ENCODE measurements at regions not wholly inside any gene's neighbourhood (a gene's known extent, or its start where the extent isn't known, plus 50 kb on each side); places are given as distances from the start of the nearest gene placed in this dataset.

GRCh38 chr15:69749797-69750196 is 297.2 kb downstream of the RPLP1 start:
- ATAC-seq (replicated peaks; ENCODE audit: extremely low read depth, poor library complexity, severe bottlenecking) (no peak), DNase-seq (ENCODE audit: low spot score in 2 of 2) (no peak)
- H3K4me3 Mint-ChIP-seq = no peak overlapping the region
- peaks cover 57% of the 10 kb centered on the region for H3K4me1 Mint-ChIP-seq
- H3K27me3 Mint-ChIP-seq = no peaks in the 10 kb centered on the region
- H3K27ac Mint-ChIP-seq (ENCODE audit: low read depth) = no peak overlapping the region
- H3K9me3 Mint-ChIP-seq = no peaks in the 10 kb centered on the region
- H3K36me3 Mint-ChIP-seq (ENCODE audit: insufficient read depth) = peaks cover 2% of the 10 kb centered on the region

- peaks cover 60% of the 10 kb centered on the region for H3K4me1 Mint-ChIP-seq
- no peaks in the 10 kb centered on the region for H3K9me3 Mint-ChIP-seq
- DNase-seq (ENCODE audit: low spot score in 2 of 2) = no peak
- no peak overlapping the region for H3K27ac Mint-ChIP-seq (ENCODE audit: low read depth)
- ATAC-seq (replicated peaks; ENCODE audit: extremely low read depth, poor library complexity, severe bottlenecking) = peak; percentile 24
- H3K27me3 Mint-ChIP-seq = no peaks in the 10 kb centered on the region
- H3K36me3 Mint-ChIP-seq (ENCODE audit: insufficient read depth) = peaks cover 2% of the 10 kb centered on the region
- H3K4me3 Mint-ChIP-seq = no peak overlapping the region
Observed at GRCh38 chr15:69750253-69750652, 297.6 kb downstream of the RPLP1 start.

- Mint-ChIP-seq H3K27me3 (no peaks in the 10 kb centered on the region), H3K4me1 (peaks cover 69% of the 10 kb centered on the region), H3K36me3 (ENCODE audit: insufficient read depth) (peaks cover 2% of the 10 kb centered on the region), H3K9me3 (no peaks in the 10 kb centered on the region), H3K4me3 (no peak overlapping the region), H3K27ac (ENCODE audit: low read depth) (no peak overlapping the region)
- ATAC-seq (replicated peaks; ENCODE audit: extremely low read depth, poor library complexity, severe bottlenecking) (no peak), DNase-seq (ENCODE audit: low spot score in 2 of 2) (no peak)
Observed at GRCh38 chr15:69751147-69751546, 298.5 kb downstream of the RPLP1 start.

DNA sequence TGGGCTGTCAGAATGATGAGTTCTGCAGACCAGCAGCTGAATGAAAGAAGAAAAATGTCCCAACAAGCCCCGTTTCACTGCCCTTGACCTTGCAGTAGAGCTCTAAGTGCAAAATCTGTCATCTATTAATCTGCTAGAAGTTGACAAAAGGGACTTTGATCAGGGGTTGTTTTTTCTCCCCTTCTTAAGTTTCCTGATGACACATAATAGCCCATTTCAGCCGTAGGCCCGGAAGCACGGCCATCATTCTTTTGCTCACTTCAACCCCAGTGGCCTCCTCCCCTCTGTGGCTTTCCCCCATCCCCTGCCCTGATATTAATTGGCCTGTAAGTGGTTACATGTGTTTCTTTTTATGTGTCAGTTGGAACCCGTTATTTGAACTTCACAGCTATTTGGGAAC is 298.9 kb downstream of the RPLP1 start:
- ATAC-seq (replicated peaks; ENCODE audit: extremely low read depth, poor library complexity, severe bottlenecking) (no peak), DNase-seq (ENCODE audit: low spot score in 2 of 2) (no peak)
- peaks cover 71% of the 10 kb centered on the region for H3K4me1 Mint-ChIP-seq
- peaks cover 2% of the 10 kb centered on the region for H3K36me3 Mint-ChIP-seq (ENCODE audit: insufficient read depth)
- peak overlapping the region; percentile 9 for H3K4me3 Mint-ChIP-seq
- no peaks in the 10 kb centered on the region for H3K27me3 Mint-ChIP-seq
- no peak overlapping the region for H3K27ac Mint-ChIP-seq (ENCODE audit: low read depth)
- no peaks in the 10 kb centered on the region for H3K9me3 Mint-ChIP-seq

GRCh38 chr15:69753867-69754266 is 301.2 kb downstream of the RPLP1 start:
- DNase-seq (ENCODE audit: low spot score in 2 of 2) (no peak), ATAC-seq (replicated peaks; ENCODE audit: extremely low read depth, poor library complexity, severe bottlenecking) (no peak)
- Mint-ChIP-seq H3K27me3 (no peaks in the 10 kb centered on the region), H3K36me3 (ENCODE audit: insufficient read depth) (peaks cover under 1% of the 10 kb centered on the region), H3K27ac (ENCODE audit: low read depth) (no peak overlapping the region), H3K4me1 (peaks cover 79% of the 10 kb centered on the region), H3K9me3 (no peaks in the 10 kb centered on the region), H3K4me3 (no peak overlapping the region)

DNA sequence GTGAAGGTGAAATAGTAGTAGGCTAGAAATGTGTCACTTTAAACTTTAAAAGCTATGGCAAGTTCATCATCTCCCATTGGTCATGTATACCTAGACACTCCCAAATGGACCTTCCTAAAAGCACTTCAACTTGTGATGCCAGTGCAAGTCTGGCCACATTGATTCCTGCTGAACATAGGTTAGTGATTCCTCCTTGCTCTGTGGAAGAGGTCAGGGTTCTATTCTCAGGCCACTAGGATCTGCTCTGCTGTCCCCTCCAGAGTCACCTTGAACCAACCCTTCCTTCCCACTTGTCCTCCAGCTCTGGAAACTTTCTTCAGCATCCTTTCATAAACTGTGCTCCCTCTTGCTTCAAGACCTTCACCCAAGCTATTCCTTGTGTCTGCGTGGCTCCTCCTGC is 301.7 kb downstream of the RPLP1 start:
- peaks cover 4% of the 10 kb centered on the region for H3K36me3 Mint-ChIP-seq (ENCODE audit: insufficient read depth)
- H3K27me3 Mint-ChIP-seq = no peaks in the 10 kb centered on the region
- DNase-seq (ENCODE audit: low spot score in 2 of 2) (no peak), ATAC-seq (replicated peaks; ENCODE audit: extremely low read depth, poor library complexity, severe bottlenecking) (no peak)
- H3K9me3 Mint-ChIP-seq = no peaks in the 10 kb centered on the region
- peaks cover 80% of the 10 kb centered on the region for H3K4me1 Mint-ChIP-seq
- no peak overlapping the region for H3K27ac Mint-ChIP-seq (ENCODE audit: low read depth)
- peak overlapping the region; percentile 66 for H3K4me3 Mint-ChIP-seq

- peaks cover 81% of the 10 kb centered on the region for H3K4me1 Mint-ChIP-seq
Observed at GRCh38 chr15:69755551-69756310, 303.1 kb downstream of the RPLP1 start.

DNA sequence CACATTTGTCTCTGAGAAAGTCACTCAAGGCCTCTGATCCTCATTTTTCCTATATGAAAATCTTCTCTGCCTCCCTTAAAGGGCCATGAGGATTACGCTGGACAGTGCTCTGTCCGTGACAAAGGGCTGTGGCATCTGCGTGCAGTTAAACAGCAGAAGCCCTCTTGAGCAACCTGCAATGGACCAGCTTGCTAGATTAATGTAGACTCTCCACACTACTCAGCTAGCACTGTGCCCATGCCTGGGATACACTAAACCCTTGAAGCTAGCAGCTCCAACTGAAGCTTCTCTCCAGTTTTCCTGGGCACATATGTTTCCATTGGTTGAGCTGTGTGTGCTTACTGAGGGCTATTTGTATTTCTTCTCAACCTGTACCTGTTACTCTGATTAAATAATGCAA is 303.8 kb downstream of the RPLP1 start:
- ATAC-seq (replicated peaks; ENCODE audit: extremely low read depth, poor library complexity, severe bottlenecking) (no peak), DNase-seq (ENCODE audit: low spot score in 2 of 2) (no peak)
- H3K9me3 Mint-ChIP-seq = no peaks in the 10 kb centered on the region
- peaks cover 82% of the 10 kb centered on the region for H3K4me1 Mint-ChIP-seq
- H3K4me3 Mint-ChIP-seq = peak overlapping the region; percentile 66
- peaks cover 8% of the 10 kb centered on the region for H3K36me3 Mint-ChIP-seq (ENCODE audit: insufficient read depth)
- peak overlapping the region; percentile 29 for H3K27ac Mint-ChIP-seq (ENCODE audit: low read depth)
- no peaks in the 10 kb centered on the region for H3K27me3 Mint-ChIP-seq

More at GRCh38 chr15:69755551-69756310, 303.1 kb downstream of the RPLP1 start:
- DNase-seq (ENCODE audit: low spot score in 2 of 2) = peak; percentile 28 to 52
- H3K9me3 Mint-ChIP-seq = no peaks in the 10 kb centered on the region
- H3K27ac Mint-ChIP-seq (ENCODE audit: low read depth) = peak overlapping the region; percentile 76
- peak; percentile 66 for ATAC-seq (replicated peaks; ENCODE audit: extremely low read depth, poor library complexity, severe bottlenecking)
- peak overlapping the region; percentile 66 for H3K4me3 Mint-ChIP-seq
- H3K27me3 Mint-ChIP-seq = no peaks in the 10 kb centered on the region
- peaks cover 7% of the 10 kb centered on the region for H3K36me3 Mint-ChIP-seq (ENCODE audit: insufficient read depth)

DNA sequence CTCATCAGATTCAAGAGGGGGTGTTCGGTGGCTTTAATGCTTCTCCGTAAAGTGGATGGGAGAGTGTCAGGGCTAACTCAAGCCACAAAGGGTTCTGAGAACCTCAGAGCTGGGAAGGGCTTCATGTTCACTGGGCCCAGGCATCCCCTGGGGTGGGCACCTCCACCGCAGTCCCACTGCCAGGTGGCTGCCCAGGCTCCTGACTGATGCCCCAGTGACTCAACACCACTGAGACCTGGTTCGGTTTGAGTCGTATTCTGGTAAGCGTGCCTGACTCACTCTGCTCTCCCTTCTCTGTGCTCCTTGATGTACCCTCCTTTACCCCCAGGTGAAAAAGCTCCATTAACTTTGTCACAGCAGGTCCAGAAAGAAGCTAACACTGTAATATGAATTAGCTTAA is 304.6 kb downstream of the RPLP1 start:
- Mint-ChIP-seq H3K9me3 (no peaks in the 10 kb centered on the region), H3K4me1 (peaks cover 81% of the 10 kb centered on the region), H3K4me3 (peak overlapping the region; percentile 66), H3K36me3 (ENCODE audit: insufficient read depth) (peaks cover 8% of the 10 kb centered on the region), H3K27ac (ENCODE audit: low read depth) (peak overlapping the region; percentile 29), H3K27me3 (no peaks in the 10 kb centered on the region)
- DNase-seq (ENCODE audit: low spot score in 2 of 2) (no peak), ATAC-seq (replicated peaks; ENCODE audit: extremely low read depth, poor library complexity, severe bottlenecking) (no peak)

DNA sequence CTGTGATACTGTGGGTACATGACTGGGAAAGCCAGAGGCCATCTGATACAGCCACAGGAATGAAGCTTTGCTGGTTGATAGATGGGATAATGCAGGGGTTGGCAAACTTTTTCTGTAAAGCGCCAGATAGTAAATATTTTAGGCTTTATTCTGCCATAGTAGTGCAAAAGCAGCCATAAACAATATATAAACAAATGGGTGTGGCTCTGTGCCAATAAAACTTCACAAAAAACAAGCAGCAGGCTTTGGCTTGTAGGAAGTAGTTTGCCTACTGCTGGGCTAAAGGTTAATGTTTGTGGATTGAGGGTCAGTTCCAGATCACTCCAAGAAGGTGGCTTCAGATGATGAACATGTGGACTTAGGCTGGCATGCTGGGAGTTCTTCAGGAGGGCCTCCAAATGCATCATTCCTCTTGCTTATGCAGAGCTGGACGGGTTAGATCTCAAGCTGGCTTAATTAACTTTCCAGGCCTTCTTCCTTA is 305.7 kb downstream of the RPLP1 start:
- H3K4me3 Mint-ChIP-seq = peak overlapping the region; percentile 59
- DNase-seq (ENCODE audit: low spot score in 2 of 2) (no peak), ATAC-seq (replicated peaks; ENCODE audit: extremely low read depth, poor library complexity, severe bottlenecking) (no peak)
- peaks cover 8% of the 10 kb centered on the region for H3K36me3 Mint-ChIP-seq (ENCODE audit: insufficient read depth)
- H3K9me3 Mint-ChIP-seq = no peaks in the 10 kb centered on the region
- H3K4me1 Mint-ChIP-seq = peaks cover 85% of the 10 kb centered on the region
- H3K27me3 Mint-ChIP-seq = no peaks in the 10 kb centered on the region
- peak overlapping the region; percentile 72 for H3K27ac Mint-ChIP-seq (ENCODE audit: low read depth)

DNA sequence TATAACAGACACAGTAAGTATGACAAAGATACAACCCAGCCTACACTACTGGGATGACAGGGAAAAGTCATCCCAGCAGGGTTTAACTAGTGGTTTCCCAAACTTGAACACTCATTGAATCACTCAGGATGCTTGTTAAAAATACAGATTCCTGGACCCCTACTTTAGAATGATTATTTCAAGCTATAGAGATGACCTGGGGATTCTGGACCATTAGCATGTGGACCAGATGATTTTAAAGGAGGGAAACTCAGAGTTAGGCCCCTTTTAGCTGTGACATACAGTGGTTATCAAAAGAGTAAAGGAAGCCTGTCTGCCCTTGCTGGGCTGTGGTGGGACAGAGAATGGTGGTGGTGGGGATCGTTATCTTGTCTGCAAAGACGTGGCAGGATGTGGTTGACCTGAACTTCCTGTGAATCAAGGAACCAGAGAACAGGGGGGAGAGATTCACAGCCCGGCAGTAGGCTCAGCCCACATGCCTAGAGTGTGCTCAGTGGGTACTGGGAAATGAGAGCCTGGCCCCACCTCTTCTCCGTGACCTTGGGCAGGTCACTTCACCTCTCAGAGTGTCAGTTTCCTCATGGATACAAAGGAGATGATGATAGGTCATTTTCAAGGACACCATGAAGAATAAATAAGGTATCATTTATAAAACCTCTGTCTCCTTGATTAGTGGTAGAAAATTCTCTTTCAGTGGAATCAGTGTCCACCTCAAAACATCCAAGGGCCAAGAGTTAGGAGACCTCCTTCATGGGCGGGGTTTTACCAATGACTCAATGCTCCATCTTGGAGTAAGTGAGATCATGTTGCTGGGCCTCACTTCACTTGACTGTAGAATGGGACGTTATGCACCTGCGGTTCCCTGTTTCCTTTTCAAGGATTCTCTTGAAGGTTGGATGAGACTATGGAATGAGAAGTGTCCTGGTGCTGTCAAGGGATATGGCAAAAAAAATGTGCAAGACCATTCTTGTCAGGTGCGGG is 306.5 kb downstream of the RPLP1 start:
- Mint-ChIP-seq H3K27me3 (no peaks in the 10 kb centered on the region), H3K36me3 (ENCODE audit: insufficient read depth) (peaks cover 8% of the 10 kb centered on the region), H3K9me3 (no peaks in the 10 kb centered on the region), H3K4me1 (peaks cover 85% of the 10 kb centered on the region), H3K4me3 (peak overlapping the region; percentile 59), H3K27ac (ENCODE audit: low read depth) (peak overlapping the region; percentile 72)
- ATAC-seq (replicated peaks; ENCODE audit: extremely low read depth, poor library complexity, severe bottlenecking) (peak; percentile 76), DNase-seq (ENCODE audit: low spot score in 2 of 2) (peak; percentile 69 to 88)

GRCh38 chr15:69760258-69760845 is 307.7 kb downstream of the RPLP1 start:
- Mint-ChIP-seq H3K36me3 (ENCODE audit: insufficient read depth) (peaks cover 8% of the 10 kb centered on the region), H3K9me3 (no peaks in the 10 kb centered on the region), H3K27me3 (no peaks in the 10 kb centered on the region), H3K27ac (ENCODE audit: low read depth) (peak overlapping the region; percentile 65), H3K4me3 (peak overlapping the region; percentile 30), H3K4me1 (peaks cover 73% of the 10 kb centered on the region)
- no peak for ATAC-seq (replicated peaks; ENCODE audit: extremely low read depth, poor library complexity, severe bottlenecking)
- DNase-seq (ENCODE audit: low spot score in 2 of 2) = no peak

Data from central memory CD8-positive, alpha-beta T cell (primary cell).